ENCODE measurements at regions not wholly inside any gene's neighbourhood (a gene's known extent, or its start where the extent isn't known, plus 50 kb on each side); places are given as distances from the start of the nearest gene placed in this dataset.

DNA sequence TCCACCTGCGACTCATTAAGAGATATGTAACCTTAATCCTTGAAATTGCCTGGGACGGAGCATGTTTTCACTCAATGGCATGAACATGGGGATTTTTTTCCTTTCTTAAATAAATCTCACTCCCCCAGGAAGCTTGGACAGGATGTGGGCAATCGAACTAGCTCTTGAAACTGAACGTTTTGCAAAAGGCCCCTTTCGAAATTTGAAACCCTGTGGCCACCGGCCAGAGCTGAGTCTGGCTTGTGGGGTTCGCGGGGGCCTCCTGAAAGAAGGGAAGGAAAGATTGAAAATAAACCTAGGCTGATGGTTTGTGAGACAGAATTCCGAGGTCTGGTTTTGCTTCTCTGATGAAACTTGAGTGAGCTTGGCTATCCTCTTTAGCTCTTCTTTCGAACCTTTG lies 101.4 kb upstream of the RTL1 start:
- DNase-seq, result no peak

DNA sequence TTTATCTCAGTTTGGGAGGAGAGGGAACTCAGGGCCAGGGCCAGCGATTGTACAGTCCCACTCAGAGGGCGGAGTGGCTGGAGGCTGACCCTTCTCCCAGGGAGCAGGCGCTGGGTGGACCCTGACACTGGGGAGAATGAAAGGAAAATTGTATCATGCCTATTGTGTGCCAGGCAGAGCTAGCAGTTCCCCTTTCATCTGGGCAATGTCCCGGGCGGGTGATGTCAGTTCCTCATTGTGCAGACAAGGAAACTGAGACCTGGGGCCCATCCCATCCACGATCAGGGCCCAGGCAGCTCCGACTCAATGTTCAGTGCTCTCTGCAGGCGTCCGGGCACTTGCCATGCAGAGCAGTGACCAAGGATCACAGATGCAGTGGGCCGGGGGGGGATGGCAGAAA lies 101.9 kb upstream of the RTL1 start:
- no peak for DNase-seq

DNA sequence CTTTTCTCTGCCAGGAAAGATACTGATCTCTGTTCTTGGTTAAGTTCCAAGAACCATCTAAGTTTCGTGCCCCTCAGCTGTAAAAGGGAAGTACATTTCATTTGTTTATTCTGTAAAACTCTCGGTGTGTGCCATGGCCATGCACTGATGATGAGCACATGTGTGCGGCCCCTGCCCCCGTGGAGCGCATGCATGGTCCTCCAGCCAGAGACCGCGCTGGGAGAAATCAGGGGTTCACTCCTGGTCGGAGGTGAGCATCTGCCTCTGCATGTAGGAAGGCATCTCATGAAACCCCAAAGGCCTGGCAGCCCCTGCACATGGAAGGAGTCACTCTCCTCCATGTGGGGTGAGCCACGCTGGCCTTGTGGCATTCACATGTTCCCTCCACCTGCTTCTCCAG lies 102.5 kb upstream of the RTL1 start:
- DNase-seq, result no peak

DNA sequence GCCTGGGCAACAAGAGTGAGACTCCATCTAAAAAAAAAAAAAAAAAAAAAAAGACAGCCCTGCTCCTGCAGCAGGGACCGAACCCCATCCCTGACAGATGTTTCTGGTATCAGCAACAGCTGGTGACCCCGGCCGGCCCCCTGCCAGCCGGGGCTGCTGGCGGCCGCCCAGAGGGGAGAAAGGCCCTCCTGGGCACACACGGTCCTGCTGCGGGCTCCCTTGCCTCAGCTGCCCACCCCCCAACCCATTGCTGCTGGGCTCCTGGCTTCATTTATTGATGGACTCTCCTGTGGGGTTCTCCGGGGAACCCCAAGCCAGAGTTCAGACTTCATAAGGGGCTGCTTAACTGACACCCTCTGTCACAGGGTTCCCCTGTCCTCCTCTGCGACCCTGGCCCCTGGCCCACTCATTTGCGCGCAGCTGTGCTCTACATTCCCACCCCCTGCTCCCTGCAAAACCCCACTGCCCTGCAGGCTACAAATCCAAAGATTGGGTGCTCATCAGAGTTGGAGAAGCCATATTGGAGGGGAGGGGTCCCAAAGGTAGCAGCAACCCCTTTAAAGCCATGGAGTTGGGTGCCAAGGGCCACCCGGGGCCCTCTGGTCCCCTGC lies 103.6 kb upstream of the RTL1 start:
- no peak for DNase-seq

DNA sequence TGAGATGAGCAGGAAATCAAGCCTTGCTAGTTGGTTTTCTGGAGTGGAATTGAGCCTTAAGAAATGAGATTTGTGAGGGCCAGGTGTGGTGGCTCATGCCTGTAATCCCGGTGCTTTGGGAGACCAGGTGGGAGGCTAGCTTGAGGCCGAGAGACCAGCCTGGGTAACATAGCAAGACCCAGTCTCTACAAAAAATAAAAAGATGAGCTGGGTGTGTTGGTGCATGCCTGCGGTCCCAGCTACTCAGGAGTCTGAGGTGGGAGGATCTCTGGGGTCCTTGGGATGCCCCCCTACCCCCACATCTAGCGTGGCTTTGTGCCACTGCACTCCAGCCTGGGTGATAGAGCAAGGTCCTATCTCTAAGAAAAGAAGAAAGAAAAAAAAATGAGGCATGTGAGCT lies 104.2 kb upstream of the RTL1 start:
- no peak for DNase-seq

DNA sequence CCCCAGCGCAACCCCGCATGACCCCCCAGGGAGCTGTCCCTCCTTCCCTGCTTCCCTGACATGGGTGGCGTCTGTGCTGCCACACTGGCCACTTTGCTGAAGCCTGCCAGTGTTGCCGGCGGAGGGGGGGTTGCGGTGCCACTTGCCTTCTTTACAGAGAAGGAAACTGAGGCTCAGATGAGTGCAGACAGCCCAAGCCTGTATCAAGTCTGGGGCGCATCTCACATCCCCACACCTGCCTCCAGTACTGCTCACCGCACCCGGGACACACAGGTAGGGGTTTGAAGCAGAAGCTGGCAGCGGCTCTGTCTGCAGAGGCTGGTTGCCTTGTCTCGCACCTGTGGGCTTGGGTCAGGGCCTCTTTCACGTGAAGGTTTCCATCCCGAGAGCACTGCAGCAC lies 104.7 kb upstream of the RTL1 start:
- no peak for DNase-seq

DNA sequence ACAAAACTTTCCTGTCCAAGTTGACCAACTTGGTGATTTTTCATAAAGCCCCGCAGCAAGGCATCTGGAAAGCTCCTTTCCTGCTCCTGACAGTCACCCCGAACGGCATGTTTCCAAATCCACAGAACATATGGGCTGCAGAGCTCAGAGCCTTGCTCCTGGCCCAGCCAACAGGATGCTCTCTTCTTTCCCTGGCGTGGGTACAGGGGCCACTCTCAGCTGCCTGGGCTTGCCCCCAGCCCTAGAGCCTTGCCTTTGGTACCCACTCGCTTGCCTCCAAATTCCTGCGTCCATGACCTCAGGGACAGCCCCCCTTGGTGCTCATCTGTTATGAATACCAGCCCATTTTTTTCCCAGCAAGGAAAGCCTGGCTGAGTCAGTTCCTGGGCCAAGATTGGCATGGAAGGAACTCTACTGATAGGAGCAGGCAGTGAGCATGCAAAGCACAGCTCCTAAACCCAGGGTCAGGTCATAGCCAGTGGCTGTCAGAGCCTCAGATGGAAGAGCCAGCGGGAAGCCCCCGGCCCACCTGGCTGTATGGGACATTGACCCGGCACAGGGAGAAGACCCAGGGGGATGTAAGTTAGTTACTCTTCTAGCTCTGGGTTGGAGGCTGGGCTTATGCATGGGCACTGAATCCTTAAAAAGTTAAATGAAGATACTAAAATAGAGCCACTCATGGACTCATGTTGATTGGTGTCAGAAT lies 105.3 kb upstream of the RTL1 start:
- DNase-seq, result no peak

DNA sequence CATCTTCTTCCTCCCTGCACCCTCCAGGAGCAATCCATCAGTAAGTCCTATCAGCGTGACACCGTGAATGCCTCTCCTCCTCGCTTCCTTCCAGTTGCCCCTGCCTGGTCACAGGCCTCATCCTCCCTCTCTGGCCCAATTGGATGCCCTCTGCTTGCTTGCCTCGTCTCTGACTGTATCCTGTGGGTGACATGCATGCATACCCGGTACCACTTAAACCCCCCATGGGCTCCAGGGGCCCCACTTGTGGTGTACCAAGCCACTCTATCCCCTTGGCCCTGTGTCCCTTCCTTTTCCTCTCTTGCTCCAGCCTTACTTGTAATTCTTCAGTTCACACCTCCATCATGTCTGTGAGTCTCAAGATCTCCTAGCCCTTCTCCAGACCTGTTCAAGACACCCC lies 106.0 kb upstream of the RTL1 start:
- DNase-seq, result no peak

DNA sequence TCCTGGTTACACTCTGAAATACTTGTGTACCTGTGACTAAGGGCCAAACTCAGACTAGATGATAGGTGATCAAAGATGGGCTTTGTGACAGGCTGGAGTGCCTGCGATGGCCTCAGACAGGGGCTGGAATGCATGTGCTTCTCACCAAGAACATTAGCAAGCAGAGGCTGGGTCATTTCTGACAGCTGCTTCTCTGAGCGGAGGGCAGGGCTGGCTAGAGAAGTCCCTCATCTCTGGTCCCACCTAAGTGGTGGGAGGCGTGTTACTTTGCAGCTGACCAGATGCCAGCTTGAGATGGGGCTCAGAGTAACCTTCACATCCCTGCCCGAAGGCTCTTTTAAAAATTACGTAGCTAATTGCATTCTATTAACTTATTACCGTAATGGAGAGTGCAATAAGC lies 106.8 kb upstream of the RTL1 start:
- no peak for DNase-seq

DNA sequence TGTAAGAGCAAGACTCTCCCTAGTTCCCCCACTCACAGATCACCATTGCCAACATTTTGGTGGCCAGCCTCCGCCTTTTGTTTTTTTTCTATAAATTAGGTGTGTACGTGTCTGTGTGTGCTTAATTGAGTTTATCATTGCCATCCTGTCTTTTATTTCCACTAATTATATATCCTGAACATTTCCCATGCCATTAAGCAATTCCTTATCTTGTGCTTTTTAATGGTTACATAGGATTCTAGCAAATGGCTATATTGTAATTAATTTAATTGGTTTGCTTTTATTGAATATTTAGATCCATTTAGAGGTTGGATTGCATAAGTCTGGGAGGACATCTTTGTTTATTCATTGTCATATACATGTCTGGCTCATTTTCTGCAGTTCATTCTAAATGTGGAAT lies 107.3 kb upstream of the RTL1 start:
- no peak for DNase-seq

DNA sequence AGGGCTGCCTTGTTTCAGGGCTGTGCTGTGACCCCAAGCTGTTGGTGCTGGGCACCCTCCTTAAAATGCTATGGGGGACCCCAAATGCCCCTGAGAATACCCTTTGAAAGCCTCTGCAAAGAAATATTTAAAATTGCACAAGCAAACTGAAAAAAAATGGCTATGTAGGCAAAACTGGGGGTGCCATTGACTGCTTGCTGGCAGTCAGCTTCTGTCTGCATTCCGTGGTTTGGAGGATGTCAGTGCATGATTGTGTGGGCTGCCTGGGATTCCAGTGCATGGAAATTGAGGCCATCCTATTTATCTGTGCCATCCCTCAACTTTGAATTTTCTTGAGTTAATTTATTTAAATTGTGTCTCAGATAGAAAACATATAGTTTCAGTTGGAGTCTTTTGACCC lies 113.7 kb upstream of the RTL1 start:
- DNase-seq, result no peak

DNA sequence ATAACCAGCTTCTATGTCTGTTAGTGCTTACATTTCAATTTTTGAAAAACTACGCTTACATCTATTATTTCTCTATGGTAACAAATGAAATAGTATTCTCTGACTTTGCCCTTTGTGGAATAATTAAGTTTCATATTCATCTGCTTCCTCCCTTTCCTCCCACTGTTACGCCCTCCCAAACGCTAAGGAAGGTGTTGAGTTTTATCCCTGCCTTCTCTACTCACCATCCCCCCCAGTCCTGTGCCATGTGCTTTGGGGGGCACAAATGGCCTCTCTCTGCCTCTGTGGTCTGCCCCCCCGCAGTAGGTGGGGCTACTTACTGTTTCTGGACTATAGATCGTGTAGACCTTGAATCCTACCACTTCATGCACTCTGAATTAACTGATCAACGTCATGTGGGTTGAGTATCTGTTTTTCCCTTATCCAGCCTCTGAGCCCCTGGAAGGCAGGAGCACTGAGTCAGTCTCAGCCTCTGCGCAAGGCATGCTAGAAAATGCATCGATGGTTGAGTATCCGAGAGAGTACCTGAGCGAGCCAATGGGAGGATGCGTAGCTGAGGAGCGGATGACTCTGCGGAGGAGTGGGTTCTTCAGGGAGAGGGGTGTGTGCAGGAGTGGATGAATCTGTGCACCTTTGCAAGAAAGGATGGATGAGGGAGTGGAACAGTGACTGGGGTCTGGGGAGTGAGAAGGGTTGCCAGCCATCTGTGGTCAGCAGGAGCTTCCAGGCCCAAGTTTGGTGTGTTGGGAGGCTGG lies 114.5 kb upstream of the RTL1 start:
- no peak for DNase-seq

DNA sequence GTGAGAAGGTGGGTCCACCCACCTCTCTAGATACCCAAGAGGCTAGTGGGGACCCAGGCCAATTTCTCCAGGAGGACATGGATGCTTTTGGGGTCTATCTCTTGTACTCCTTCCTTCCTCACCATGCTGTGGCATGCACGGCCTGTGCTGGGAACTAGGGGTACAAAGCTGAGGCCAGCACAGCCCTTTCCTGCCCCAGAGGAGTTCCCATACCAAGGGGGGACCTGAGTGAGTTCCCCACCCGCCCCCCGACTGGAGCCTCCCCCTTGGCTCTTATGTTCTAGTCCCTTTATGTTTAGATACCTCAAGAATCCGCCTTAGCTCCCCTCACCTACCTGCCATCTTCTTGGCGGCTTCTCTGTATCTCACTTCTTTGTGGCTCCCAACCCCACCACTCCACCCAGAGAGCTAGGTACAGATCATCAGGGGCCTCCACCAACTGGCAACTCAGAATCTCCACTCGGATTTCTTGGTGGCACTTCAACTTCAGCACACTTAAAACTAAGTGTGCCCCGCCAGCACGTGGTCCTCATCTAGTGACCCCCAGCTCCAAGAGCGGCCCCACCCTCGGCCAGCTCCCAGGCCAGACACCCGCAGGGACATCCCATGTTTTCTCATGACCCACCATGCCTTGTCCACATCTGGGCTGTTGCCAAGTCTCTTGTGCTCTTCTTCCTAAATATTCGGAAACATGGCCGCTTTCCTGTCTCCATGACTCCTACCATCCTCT lies 115.2 kb upstream of the RTL1 start:
- no peak for DNase-seq

DNA sequence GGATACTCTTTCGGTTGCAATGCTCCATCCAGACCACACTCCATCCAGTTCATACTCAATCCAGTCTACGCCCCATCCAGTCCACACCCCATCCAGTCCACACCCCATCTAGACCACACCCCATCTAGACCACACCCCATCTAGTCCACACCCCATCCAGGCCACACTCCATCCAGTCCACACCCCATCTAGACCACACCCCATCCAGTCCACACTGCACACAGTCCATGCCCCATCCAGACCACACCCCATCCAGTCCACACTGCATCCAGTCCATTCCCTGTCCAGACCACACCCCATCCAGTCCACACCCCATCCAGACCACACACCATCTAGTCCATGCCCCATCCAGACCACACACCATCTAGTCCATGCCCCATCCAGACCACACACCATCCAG lies 116.0 kb upstream of the RTL1 start:
- DNase-seq, result no peak

DNA sequence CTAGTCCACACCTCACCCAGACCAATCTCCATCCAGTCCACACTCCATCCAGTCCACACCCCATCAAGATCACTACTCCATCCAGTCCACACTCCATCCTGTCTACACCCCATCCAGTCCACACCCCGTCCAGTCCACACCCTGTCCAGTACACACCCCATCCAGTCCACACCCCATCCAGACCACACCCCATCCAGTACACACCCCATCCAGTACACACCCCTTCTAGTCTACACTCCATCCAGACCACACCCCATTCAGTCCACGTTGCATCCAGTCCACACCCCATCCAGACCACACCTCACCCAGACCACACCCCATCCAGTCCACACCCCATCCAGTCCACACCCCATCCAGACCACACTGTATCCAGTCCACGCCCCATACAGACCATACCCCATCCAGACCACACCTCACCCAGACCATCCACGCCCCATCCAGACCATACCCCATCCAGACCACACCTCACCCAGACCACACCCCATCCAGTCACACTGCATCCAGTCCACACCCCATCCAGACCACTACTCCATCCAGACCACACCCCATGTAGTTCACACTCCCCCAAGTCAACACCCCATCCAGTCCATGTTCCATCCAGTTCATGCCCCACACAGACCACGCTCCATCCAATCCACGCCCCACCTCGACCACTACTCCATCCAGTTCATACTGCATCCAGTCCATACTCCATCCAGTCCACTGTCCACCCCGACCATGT lies 116.6 kb upstream of the RTL1 start:
- DNase-seq, result no peak

DNA sequence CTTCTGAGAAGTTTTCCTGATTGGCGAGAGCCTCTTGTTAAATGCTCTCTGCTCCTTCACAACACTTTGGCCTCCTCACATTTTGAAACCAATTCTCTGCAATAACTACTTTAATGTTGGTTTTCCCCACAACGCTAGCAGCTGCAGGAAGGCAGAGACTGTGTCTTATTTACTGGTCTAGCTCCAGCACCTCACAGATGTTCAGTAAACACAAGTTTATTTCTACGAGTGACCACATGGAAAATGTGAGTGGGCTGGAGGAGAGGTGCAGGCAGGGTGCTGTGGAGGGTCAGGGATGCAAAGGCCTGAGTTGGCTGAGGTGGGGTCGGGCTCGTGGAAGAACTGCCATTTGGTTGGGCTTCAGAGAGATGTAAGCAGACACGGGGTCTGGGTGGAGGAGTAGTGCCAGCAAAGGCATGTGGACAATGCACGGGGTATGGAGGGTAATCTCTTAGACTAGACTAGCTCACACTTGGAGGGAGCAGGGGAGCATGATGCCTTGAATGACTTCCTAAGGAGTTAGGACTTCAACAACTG lies 117.4 kb upstream of the RTL1 start:
- no peak for DNase-seq

DNA sequence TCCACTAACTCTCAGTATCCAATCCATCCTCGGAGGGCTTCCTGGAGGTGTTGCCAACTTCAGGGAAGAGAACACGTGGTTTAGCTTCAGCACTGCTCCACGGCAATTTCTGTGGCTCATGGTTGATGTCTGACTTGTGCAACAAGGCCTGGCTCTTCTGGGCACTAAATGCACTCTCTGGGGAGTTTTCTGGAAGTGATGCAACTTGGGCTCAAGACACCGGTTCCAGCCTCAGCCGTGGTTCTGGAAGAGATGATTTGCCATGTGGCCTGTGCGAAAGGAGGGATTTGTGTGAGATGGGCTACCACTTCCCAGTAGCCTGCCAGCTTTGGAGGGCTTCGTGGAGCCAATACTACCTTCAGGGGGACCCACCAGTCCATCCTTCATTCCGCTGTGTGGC lies 118.6 kb upstream of the RTL1 start:
- DNase-seq, result no peak

DNA sequence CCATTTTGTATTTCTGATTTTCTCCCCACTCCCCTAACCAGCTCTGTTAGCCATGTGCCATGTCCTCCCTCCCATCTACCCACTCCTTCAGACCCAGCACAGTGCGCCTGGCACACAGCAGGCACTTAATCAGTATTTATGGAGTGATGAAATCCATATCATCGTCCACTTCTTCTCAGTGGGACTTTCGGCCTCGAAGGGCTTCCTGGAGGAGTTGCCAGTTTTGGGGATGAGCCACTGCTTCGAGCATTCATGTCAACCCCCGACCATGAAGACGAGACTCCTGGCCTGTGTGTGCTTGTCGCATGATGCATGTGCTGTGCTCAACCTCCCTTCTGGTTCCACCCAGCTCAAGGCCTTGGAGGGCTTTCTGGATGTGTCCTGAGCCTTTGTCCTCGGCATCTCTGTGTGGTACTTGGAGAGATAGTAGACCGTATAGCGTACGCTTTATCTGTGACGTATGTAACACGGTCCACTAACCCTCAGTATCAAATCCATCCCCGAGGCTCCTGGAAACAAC lies 119.5 kb upstream of the RTL1 start:
- DNase-seq, result no peak

DNA sequence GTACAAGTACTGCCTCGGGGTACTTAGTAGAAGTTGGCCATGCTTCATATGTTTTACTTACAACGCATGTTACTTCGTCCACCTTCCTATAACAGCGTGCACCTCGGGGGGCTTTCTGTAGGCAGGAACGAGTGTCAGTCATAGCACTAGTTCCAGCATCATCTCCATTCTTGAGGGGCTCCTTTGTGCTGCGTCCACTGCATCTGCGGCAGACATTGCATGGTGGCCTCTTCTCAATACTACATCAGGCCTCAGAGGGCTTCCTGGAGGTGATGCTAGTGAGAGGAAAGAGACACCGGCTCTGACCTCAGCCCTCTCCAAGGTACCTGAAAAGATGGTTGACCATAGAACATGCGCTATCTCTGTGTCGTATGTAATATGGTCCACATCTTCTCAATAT lies 121.2 kb upstream of the RTL1 start:
- DNase-seq, result no peak

DNA sequence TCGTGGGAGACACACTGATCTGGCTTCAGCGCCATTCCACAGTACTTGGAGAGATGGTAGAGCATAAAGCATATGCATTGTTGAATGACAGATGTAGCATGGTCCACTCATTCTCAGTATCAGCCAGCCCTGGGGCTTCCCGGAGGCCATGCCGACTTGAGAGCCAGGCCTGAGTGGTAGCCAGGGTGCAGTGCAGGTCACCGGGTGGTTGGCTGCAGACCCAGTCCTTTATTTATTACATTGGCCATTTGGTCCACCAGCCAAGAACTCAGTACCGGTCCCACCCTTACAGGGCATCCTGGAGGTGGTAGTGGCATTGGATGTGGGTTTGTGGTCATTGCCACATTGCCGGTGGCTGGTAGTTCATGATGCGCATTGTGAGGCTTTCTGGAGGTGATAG lies 121.6 kb upstream of the RTL1 start:
- DNase-seq, result no peak

DNA sequence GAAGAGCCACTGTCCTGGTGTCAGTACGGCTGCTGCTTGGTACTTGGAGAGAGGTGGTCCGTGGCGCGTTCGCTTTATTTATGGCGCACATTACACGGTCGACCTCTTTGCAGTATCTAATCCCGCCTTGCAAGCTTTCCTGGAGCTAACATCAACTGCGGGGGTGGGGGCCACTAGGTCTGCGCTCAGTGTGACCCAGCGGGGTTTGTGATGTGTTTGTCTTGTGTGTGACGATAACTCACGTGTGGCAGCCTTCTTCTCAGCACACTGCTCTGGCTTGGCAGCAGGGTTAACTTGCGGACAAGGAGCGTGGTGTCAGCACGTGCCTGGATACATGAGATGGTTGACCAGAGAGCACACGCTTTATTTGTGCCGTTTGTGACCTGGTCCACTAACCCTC lies 122.2 kb upstream of the RTL1 start:
- DNase-seq, result no peak

DNA sequence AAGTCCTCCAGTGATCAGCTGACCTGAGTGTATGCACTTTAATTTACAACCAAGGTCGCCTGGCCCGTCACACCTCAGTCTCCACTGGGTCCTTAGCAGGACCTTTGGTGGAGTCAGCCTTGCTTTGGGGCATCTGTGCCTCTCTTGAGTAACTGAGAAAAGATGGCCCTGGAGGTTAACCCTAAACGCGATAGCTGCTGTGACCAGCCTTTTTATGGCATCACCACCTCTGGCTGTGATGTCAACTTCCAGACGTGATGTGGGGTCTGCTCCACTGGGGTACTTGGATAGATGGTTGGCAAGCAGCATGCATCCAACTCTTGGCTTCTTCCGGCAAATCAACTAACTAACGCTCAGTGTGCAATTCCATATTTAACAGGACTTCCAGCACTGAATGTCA lies 122.8 kb upstream of the RTL1 start:
- DNase-seq, result no peak

DNA sequence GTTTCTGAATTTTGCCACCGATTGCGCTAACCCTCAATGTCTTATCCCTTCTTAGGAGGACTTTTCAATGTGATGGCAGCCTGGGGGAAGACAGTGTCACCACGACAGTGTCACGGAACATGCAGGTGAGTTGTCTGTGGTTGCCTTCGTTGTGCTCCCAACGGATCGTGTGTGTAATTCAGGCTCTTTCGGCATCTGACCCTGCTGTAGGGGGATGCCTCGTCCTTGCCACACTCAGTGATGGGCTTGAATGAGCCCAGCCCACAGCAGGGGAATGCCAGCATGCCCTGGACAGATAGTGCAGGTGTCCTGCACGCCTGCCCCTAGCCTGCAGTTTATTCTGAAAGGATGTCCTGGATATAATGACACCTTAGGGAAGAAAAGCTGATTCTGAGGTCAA lies 123.8 kb upstream of the RTL1 start:
- DNase-seq, result no peak
